HG03354 (cell line): ENCODE measurements at regions not wholly inside any gene's neighbourhood (a gene's known extent, or its start where the extent isn't known, plus 50 kb on each side); places are given as distances from the start of the nearest gene placed in this dataset.
"Not testable (repeated sequence)": the region's sequence is repeated elsewhere in the genome, so short reads cannot be mapped to it uniquely, and the experiment has no call there.

ENCODE experiments used
- ATAC-seq: cut with Tn5 transposase; IDR thresholded peaks from one replicate; pipeline ENCODE4 v1.9.1; 2021; ENCODE audit warnings: mild to moderate bottlenecking; ENCODE audit not compliant: unreplicated experiment, poor library complexity, severe bottlenecking

DNA sequence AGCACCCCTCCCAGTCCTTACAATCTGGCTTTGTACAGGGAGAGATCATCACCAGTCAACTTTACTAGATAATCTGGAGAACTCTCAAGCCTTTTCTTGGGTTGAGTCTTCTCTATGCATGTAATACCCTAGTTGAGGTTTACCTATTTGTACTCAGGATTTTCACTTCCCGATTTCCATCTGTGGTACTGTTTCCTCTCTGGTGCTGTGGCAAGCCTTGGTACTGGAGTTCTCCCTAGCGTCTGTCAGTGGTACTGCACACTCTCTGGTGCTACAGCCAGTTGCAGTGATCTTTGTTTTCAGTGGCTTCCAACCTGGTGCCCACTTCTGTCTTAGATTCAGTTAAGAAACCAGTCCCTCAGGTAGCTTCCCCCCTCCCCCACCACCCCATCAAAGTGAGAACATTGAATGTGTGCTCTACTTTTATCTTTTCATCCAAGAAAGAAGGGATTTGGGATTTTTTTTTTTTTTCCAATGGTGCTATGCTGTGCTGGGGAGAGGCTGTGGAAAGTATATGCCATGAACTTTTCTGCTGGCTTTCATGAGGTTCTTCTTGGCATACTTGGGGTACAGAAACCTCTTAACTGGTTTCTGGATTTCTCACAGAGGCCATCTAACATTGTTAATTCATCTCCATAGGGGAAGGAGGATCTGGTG lies 69.4 kb upstream of the EVL start:
- ATAC-seq = peak; percentile 100

DNA sequence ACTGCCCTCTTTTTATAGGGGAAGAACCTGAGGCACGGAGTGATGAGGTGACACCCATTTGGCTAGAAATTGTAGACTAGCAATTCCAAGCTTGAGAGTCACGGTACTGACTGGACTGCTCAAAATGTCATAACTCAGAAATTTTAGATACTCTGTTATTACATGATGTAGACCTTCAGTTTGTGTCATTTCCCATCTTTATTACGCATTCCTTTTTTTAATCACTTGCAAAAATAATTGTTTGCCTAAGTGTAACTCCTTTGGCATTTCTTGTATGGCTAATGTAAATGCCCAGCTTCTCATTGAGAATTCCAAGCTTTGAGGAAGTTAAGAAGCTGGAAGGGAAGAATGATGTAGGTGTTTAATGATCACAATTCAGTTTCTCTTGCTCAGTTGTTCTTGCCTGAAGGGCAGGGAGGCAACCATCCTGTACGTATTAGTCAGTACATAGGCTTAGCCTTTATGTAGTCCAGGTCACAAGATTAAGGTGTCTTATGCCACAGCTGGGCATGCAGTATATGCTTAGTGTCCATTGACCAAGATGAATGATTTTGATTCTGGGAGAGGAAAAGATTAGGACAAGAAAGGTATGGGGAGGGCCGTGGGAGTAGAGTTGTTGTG lies 68.2 kb upstream of the EVL start:
- no peak for ATAC-seq

DNA sequence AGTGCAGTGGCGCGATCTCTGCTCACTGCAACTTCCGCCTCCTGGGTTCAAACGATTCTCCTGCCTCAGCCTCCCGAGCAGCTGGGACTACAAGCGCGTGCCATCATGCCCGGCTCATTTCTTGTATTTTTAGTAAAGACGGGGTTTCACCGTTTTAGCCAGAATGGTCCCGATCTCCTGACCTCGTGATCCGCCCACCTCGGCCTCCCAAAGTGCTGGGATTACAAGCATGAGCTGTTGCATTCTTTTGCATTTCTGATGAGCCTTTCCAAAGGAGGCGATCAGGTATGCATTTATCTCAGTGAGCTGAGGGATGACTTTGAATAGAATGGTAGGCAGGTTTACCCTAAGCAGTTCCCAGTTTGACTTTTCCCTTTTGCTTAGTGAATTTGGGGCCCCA lies 64.8 kb upstream of the EVL start:
- not testable (repeated sequence) for ATAC-seq

DNA sequence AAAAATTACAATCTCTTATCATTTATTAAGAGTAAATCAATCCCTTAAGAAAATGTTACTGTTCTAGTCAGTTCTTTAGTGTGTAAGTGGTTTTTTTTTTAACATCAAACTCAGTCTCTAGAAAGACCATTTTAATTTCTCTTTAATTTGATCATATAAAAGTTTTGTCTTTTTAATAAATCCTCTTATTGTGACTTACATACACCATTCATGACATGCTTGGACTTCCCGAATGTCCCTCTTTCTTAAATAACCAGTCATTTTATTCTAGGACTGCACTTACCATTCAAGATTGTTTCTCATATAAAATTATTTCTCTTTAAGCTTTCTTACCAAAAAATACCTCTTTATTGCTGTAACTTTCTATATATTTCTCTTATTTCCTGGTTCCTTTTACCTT lies 60.8 kb upstream of the EVL start:
- no peak for ATAC-seq

DNA sequence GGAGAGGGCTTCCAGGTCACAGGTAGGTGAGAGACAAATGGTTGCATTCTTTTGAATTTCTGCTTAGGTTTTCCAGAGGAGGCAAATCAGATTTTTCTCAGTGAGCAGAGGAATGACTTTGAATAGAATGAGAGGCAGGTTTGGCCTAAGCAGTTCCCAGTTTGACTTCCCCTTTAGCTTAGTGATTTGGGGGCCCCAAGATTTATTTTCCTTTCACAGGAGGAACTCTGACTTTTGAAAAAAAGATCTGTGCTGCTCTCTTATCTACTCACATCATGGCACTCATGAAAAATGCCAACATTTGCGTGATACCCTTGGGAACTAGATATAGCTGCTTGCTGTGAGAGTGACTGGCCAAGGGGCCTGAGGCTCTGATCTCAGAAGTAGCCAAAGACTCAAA lies 58.0 kb upstream of the EVL start:
- ATAC-seq = no peak

DNA sequence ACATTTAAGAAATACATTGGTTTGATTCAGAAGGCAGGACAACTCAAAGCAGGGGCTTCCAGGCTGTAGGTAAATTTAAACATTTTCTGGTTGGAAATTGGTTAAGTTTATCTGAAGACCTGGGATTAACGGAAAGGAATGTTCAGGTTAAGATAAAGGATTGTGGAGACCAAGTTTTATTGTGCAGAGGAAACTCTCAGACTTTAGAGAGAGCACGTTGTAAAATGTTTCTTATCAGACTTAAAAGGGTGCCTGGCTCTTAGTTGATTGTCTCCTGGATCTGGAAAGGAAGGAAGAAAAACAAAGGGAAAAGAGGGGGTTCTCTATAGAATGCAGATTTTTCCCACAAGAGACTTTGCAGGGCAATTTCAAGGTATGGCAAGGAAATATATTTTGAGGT lies 55.4 kb upstream of the EVL start:
- not testable (repeated sequence) for ATAC-seq

DNA sequence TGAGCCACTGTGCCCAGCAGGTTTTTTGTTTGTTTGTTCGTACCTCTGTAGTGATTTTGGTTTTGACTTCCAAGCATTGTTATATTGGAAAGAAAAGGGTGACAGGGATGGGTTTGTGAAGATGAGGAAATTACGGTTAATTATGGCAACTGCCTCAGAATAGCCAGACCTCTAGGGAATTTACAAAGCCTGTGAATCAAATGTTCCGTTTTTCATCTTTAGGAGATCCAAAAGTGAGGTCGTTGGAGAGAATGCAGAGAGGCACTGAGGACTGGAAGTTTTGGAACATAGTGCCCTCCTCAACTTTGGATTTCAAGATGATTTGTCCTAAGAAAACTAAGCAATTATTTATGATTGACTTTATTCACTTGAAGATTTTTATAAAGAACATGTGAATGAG lies 54.5 kb upstream of the EVL start:
- ATAC-seq = no peak

DNA sequence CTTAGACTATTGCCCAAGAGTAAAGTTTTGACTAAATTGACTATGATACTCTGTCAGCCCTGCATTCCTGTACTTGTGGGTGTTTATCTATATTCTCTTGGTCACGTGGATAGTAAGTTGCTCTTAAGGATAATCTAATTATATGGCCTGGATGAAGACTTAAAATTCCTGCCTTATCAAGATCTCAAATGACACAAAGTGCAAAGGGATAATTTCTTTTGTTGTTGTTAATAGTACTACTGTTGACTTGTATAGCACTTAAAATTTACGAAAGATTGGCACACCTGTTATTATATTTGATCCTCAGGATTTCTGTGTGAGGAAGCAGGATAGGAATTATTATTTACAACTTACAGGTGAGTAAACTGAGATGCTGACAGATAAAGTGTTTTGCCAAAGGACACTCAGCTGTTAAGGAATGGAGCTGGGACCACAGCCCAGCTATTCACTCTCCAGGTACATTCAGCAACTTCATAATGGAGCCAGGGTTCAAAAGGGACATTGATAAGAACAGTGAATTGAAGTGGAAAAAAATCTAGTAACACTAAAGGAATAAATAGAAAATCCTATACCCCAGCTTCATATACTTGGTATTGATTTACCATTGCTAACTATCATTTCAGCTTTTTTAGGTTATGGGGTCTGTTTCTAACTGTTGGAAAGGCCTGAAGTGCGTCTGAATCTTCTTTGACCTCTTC lies 53.4 kb upstream of the EVL start:
- ATAC-seq = no peak

DNA sequence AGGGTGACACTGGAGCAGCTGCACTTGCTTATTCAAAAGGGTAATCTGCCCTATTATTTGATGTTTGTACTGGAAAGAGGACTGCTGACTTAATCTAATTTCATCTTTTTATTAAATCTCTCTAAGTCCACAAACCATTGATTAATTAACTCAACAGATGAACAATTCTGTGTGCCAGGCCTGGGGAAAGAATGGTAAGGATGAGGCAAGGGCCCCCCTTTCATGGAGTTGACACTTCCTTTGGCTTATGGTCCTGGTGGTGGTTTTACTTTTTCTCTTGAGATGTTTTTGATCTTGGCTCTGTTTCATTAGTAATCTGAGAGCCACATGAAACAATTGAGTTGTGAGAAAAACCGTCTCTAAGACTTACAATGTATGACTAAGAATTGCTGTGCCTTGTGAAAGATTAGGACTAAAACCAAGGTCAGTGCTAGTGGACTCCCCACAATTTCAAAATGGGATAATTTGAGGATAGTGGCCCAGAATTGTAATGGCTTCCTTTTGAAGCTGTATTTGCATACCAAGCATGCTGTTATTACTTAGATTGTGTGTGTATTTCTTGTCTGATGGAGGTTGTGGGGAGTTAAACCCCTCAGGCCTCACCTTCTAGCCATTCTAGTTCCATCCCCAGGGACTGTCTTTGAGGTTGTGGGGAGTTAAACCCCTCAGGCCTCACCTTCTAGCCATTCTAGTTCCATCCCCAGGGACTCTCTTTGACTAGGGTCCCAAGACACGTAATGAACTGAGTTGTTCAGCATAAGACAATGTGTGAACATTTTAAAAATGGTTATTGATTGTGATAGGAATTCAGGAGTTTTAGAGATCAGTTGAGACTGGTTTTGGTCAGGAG lies 52.5 kb upstream of the EVL start:
- ATAC-seq = no peak

DNA sequence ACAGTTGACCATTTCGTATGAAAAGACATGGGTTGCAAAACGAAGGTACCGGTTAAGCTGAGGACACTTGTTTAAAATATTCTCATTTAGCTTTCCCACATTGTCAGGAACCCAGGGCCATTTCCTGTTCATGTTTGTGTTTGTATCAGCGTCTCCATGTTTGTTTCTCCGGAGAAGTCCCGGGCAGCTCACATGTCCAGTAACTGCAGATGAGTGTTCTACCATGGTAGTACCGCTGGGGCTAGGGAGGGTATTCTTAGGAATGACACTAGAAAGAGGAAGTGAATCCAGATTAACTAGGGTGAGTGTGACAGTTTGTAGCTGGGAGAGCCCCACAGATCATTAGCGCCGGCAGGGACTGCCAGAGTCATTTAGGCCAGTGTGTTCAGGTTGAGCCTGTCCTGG lies 50.0 kb upstream of the EVL start:
- ATAC-seq = peak; percentile 73
